Heart right ventricle (tissue), 16 donors: ENCODE measurements at regions not wholly inside any gene's neighbourhood (a gene's known extent, or its start where the extent isn't known, plus 50 kb on each side); places are given as distances from the start of the nearest gene placed in this dataset.
"Not testable (repeated sequence)": the region's sequence is repeated elsewhere in the genome, so short reads cannot be mapped to it uniquely, and the experiment has no call there.

Experiments
- ATAC-seq, 8 donors: fragments of 200-7000 bp; cut with Tn5 transposase; one replicate each; pipeline ENCODE4 v1.9.1; 2020; ENCODE audit warnings: mild to moderate bottlenecking in 8 of 8, moderate library complexity in 8 of 8, moderate number of reproducible peaks in 1 of 8
- DNase-seq, 2 donors: peaks; one replicate each; pipeline ENCODE4 v3.0.0-alpha.2; 2020
- H3K27ac ChIP-seq, 10 donors: fragments of 200-600 bp; sonication (generic) in 2 of 10; one replicate each; pipeline versions ENCODE4 v1.5.0 to v1.8.0; 2020 to 2022; ENCODE audit warnings: mild to moderate bottlenecking in 3 of 10
- H3K27me3 ChIP-seq, 7 donors: fragments of 200-600 bp; one replicate each; pipeline ENCODE4 v1.8.0; 2021 to 2022; ENCODE audit warnings: mild to moderate bottlenecking in 2 of 7
- H3K36me3 ChIP-seq, 9 donors: fragments of 200-600 bp; sonication (generic) in 1 of 9; one replicate each; pipeline versions ENCODE4 v1.5.0 to v1.8.0; 2020 to 2022; ENCODE audit warnings: mild to moderate bottlenecking in 2 of 9
- H3K4me1 ChIP-seq, 9 donors: fragments of 200-600 bp; sonication (generic) in 1 of 9; one replicate each; pipeline versions ENCODE4 v1.5.0 to v1.8.0; 2020 to 2022; ENCODE audit warnings: mild to moderate bottlenecking in 4 of 9
- H3K4me3 ChIP-seq, 10 donors: fragments of 200-600 bp; sonication (generic) in 2 of 10; one replicate each; pipeline versions ENCODE4 v1.5.0 to v1.8.0; 2020 to 2022; ENCODE audit warnings: mild to moderate bottlenecking in 7 of 10, moderate library complexity in 2 of 10
- H3K9me3 ChIP-seq, 11 donors: fragments of 200-600 bp in 10 of 11; sonication (generic) in 2 of 11; one replicate each; pipeline versions ENCODE4 v1.5.0 to v1.8.0; 2013 to 2022; ENCODE audit warnings: mild to moderate bottlenecking in 2 of 11, control low read depth in 1 of 11, moderate library complexity in 1 of 11
- CTCF ChIP-seq, 9 donors: fragments of 200-600 bp; sonication (generic) in 2 of 9; IDR thresholded peaks; one replicate each; pipeline versions ENCODE4 v1.5.0 to v1.8.0; 2021 to 2022; ENCODE audit warnings: antibody characterized with exemption in 9 of 9, mild to moderate bottlenecking in 5 of 9, moderate library complexity in 1 of 9
- WGBS, 2 donors: extraction: QIAGEN DNeasy Blood & Tissue Kit; methylation state at CpG; one replicate each; pipeline ENCODE4 v1.1.7; 2013; ENCODE audit warnings: inconsistent platforms in 1 of 2; 5-methylcytosine and 5-hydroxymethylcytosine counted together
- intact Hi-C, 10 donors: fragments of 100-400 bp; cut with DNase I; formaldehyde crosslinking; loops; one replicate each; pipeline versions ENCODE4 v1.11.1 to v1.14.2; 2022
- donor health status: Arrhythmogenic right ventricular cardiomyopathy.
- donor health status: ischemic (EF 13 %, LVEDD 7.1; RV severe dilation, severe dysfunction).
- donor health status: healthy with polysubstance abuse.
- donor health status: DM: no; HTN: yes; CAD: no.
- donor health status: DM: no; HTN: no; CAD: no.
- donor health status: ischemic (EF 25% LVEDD 6.9; RV normal size, moderate dysfunction).
- donor health status: ischemic (EF 25% LVEDD 5.7; RV mildly dilated, moderate dysfunction).
- donor health status: healthy.
- donor health status: DM: yes; HTN: yes; CAD: no.
- donor health status: Ischemic cardiomyopathy.
- donor health status: ischemic (EF 35%, LVEDD 5.7; RV mildly dilated, moderate dysfunction).
- donor health status: nonischemic (EF 11% LVEDD 7.7; RV severe dilation, severe dysfunction).
- donor health status: DM: yes; HTN: yes; CAD: no.
- donor health status: PGD.
- donor health status: ischemic (EF 29% LVEDD 5.4; RV normal size, mild dysfunction).
- donor health status: nonischemic (EF 23%, LVEDD 6.1; RV moderate dilation, normal function).

GRCh38 chr21:23127973-23128372, 2129.8 kb downstream of the NCAM2 start:
- H3K9me3 ChIP-seq = no peaks in the 10 kb centered on the region
- no peak overlapping the region for H3K27ac ChIP-seq
- H3K4me1 ChIP-seq = no peaks in the 10 kb centered on the region
- TF ChIP-seq CTCF (IDR thresholded peaks at IDR 0.05) = no peak
- DNase-seq (no peak), ATAC-seq (no peak)
- no peaks in the 10 kb centered on the region for H3K36me3 ChIP-seq
- 77 to 79% methylated on average over 8 of the region's 8 CpGs for WGBS, 2 donors
- H3K4me3 ChIP-seq = no peak overlapping the region
- H3K27me3 ChIP-seq = no peaks in the 10 kb centered on the region
- intact Hi-C loops = no loop called here

GRCh38 chr21:23130308-23130707, 2132.1 kb downstream of the NCAM2 start:
- no peak for TF ChIP-seq CTCF (IDR thresholded peaks at IDR 0.05)
- peaks cover 0 to 12% (median 0%) of the 10 kb centered on the region in 11 donors for H3K9me3 ChIP-seq
- H3K27ac ChIP-seq = no peak overlapping the region
- no peak for ATAC-seq
- no peak overlapping the region for H3K4me3 ChIP-seq
- H3K27me3 ChIP-seq = no peaks in the 10 kb centered on the region
- H3K36me3 ChIP-seq = no peaks in the 10 kb centered on the region
- intact Hi-C loops = no loop called here
- no peak for DNase-seq
- no peaks in the 10 kb centered on the region for H3K4me1 ChIP-seq

GRCh38 chr21:23131177-23131576, 2133.0 kb downstream of the NCAM2 start:
- H3K27ac ChIP-seq = no peak overlapping the region
- DNase-seq (no peak), ATAC-seq (no peak)
- no peaks in the 10 kb centered on the region for H3K4me1 ChIP-seq
- no peak overlapping the region for H3K4me3 ChIP-seq
- 66 to 70% methylated on average over 6 of the region's 6 CpGs for WGBS, 2 donors
- H3K9me3 ChIP-seq = peaks cover 0 to 19% (median 0%) of the 10 kb centered on the region in 11 donors
- H3K36me3 ChIP-seq = no peaks in the 10 kb centered on the region
- intact Hi-C loops = no loop called here
- no peak for TF ChIP-seq CTCF (IDR thresholded peaks at IDR 0.05)
- H3K27me3 ChIP-seq = no peaks in the 10 kb centered on the region

- WGBS, 2 donors = 77 to 78% methylated on average over 2 of the region's 2 CpGs
- TF ChIP-seq CTCF (IDR thresholded peaks at IDR 0.05) = no peak
- Histone ChIP-seq H3K9me3 (peaks cover 0 to 60% (median 0%) of the 10 kb centered on the region in 11 donors), H3K4me1 (no peaks in the 10 kb centered on the region), H3K27me3 (no peaks in the 10 kb centered on the region), H3K27ac (no peak overlapping the region), H3K36me3 (no peaks in the 10 kb centered on the region), H3K4me3 (no peak overlapping the region)
- ATAC-seq (no peak), DNase-seq (no peak)
- intact Hi-C loops = no loop called here
These were observed 2140.6 kb downstream of the NCAM2 start for GRCh38 chr21:23138797-23139196.

GRCh38 chr21:23152130-23152529, 2153.9 kb downstream of the NCAM2 start:
- no peak for DNase-seq
- H3K4me3 ChIP-seq = no peak overlapping the region
- WGBS, 2 donors = 46 to 57% methylated on average over 1 of the region's 1 CpG

GRCh38 chr21:23153842-23154241, 2155.6 kb downstream of the NCAM2 start:
- H3K27ac ChIP-seq, H3K4me1 ChIP-seq, H3K27me3 ChIP-seq, intact Hi-C loops, ATAC-seq, H3K4me3 ChIP-seq, DNase-seq, H3K36me3 ChIP-seq, H3K9me3 ChIP-seq: not testable (repeated sequence)
- 80 to 93% methylated on average over 3 of the region's 3 CpGs for WGBS, 2 donors

More at GRCh38 chr21:23152130-23152529, 2153.9 kb downstream of the NCAM2 start:
- no peaks in the 10 kb centered on the region for H3K4me1 ChIP-seq
- no peaks in the 10 kb centered on the region for H3K36me3 ChIP-seq
- no peaks in the 10 kb centered on the region for H3K27me3 ChIP-seq
- intact Hi-C loops = no loop called here
- peaks cover 0 to 4% (median 0%) of the 10 kb centered on the region in 11 donors for H3K9me3 ChIP-seq
- no peak overlapping the region for H3K27ac ChIP-seq
- no peak for ATAC-seq
- no peak for TF ChIP-seq CTCF (IDR thresholded peaks at IDR 0.05)
